HG03025 (cell line): ENCODE measurements at regions not wholly inside any gene's neighbourhood (a gene's known extent, or its start where the extent isn't known, plus 50 kb on each side); places are given as distances from the start of the nearest gene placed in this dataset.
"Not testable (repeated sequence)": the region's sequence is repeated elsewhere in the genome, so short reads cannot be mapped to it uniquely, and the experiment has no call there.

Experiments
- ATAC-seq: cut with Tn5 transposase; IDR thresholded peaks from one replicate; pipeline ENCODE4 v1.9.1; 2021; ENCODE audit warnings: mild to moderate bottlenecking, moderate library complexity; ENCODE audit not compliant: unreplicated experiment, low FRiP score

DNA sequence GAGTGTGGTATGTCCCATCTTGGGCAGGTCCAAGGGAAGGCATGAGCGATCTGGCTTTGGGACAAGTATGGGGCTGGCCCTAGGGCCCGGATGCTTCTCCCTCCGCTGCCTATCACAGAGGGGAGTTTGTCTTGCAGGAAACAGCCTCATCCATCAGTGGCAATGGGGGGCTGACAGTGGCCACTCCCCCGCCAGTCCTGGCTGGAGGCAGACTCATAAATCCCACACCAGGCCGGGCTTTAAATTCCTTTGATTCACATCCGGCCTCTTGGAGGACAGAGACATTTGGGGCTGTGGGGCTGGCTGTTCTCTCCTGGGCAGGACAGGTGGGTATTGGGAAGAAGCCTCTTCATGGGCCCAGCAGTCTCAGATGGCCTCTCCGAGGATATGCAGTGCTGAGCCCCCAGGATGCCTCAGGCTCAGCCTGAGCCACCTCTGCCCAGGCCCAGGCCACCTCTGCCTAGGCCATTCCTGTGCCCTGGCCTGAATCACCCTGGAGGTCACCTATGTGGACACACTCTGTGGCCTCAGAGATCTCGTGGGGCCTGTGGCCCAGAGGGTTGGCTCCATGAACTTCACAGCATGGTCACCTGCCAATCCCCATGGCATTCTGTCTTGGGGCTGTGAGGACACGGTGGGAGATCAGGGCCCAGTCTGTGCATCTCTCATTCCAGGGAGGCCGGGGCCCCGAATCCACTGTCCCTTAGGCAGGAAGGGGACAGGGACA lies 84.2 kb upstream of the GOLGA6L4 start:
- ATAC-seq, result no peak

DNA sequence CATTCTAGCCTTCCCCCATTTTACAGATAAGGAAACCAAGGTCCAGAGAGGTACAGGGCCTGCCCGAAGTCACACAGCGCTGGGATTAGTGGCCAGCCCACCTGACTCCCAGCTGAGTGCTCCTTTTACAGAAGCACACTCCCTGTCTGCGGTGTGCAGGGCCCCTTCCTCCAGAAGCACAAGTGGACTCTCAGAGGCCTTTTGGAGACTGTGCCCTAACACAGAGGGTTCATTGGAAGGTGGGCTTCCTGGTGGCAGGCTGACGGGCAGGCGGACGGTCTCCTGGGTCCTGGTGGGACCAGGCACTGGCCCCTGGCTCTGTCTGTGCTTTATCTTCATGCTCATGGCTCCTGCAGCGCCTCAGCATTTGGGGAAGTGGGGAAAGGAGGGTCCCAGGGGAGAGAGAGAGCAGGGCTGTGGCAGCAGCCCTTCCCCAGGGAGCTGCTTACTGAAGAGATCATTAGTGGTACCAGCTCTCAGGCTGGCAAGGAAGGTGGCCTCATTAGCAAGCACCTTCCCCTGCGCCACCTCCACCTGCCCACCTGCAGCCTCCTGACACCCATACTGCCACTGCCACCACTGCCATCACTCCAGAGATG lies 83.1 kb upstream of the GOLGA6L4 start:
- ATAC-seq, result not testable (repeated sequence)

DNA sequence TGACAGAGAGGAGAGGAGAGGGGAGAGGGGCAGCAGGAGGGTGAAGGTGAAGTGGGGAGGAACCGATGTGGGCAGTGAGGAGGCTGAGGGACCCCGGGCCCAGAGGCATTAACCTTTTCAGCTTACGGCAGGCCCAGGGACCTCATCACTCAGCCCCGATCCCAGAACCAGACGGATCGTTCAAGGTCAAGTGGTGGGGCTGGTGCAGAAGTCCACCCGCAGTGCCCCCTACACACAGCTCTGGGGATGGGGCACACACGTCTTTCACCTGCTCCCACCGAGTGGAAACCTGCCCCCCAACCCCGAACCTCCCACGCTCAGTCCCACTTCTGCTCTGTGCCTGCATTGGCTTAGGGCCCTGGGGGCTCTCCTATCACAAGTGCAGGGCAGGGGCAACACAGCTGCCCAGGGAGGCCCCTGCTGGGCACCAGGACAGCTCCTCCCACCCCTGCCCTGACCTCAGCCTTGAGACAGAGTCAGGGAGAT lies 81.9 kb upstream of the GOLGA6L4 start:
- not testable (repeated sequence) for ATAC-seq

DNA sequence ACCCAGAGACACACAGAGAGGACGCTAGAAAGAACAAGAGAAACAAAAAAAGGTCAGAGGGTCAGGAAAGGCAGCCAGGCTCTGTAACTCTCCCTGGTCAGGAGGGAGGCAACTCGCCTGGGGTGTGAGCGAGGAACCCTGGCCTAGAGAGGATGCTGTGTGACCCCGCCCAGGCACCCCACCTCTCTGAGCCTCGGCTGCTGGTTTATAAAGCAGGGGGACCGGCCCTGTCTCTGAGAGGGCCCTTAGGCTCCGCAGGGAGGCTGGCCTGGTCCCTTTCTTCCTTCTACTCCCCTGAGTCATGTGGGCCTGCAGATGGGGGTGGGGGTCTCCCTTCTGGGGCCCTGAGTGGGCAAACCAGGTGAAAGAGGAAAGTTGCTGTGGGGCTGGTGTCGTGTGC lies 81.3 kb upstream of the GOLGA6L4 start:
- ATAC-seq, result not testable (repeated sequence)

DNA sequence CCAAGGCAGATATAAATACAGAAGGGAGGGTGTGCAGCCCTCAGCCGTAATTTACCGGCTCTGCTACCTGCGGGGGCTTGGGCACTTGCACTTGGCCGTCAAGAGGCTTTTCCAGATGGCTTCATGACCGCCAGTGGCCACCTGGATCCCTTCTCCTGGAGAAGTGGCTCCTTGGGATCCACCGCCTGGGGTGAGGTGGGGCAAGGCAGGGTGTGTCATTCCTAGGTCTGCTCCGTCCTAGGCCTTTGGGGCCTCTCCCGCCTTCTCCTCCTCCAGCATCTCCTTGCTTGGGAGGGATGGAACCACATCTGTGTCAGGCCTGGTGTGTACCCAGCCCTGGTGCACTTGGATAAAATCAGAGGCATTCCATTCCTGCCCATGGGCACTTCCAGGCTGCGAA lies 80.8 kb upstream of the GOLGA6L4 start:
- not testable (repeated sequence) for ATAC-seq

DNA sequence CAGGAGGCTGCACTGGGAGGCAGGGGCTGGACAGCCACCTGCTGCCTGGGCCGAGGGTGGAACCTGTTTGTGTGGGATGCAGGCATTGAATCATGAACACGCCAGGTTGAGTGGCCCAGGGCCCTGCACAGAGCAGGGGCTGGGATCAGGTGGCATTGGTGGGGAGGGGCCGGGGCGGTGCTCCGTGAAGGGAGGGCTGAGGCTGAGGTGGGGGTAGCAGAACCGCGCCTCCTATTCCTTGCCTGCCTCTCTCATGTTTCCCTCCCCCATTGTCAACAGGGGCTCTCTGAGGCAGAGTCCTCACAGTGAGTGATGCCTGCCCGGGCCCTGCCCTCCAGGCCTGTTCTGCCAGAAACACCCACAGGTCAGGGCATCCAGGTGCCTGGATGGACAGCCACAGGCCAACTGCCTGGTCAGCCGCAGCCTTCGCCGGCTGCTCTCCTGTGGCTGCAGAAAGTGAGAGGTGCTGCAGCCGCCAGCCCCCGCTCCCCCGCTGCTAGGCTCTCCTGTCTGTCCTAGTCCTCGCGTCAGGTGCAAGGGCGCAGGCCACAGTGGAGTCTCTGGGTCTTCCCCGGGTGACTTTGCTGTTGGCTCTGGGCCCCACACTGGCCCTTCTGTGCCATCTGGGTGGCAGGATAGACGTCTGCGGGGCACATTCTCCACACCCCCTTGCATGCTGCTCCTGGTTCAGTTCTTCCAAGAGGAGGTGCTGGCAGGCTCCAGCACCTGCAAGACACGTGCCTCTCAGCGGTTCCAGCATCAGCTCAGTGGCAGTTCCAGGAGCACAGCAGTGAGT lies 79.6 kb upstream of the GOLGA6L4 start:
- ATAC-seq, result not testable (repeated sequence)

DNA sequence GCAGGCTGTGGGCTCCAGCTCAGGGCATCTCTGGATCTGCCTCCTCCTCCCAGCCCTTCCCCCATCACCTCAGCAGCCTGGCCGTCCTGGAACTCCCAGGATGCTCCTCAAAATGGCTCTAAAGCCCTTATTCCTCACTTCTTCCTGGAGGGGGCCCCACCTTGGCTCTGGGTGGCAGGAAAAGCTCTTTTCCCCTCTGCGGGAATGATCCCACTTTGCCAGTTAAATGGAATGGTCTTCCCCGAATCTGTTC lies 79.1 kb upstream of the GOLGA6L4 start:
- ATAC-seq, result not testable (repeated sequence)

DNA sequence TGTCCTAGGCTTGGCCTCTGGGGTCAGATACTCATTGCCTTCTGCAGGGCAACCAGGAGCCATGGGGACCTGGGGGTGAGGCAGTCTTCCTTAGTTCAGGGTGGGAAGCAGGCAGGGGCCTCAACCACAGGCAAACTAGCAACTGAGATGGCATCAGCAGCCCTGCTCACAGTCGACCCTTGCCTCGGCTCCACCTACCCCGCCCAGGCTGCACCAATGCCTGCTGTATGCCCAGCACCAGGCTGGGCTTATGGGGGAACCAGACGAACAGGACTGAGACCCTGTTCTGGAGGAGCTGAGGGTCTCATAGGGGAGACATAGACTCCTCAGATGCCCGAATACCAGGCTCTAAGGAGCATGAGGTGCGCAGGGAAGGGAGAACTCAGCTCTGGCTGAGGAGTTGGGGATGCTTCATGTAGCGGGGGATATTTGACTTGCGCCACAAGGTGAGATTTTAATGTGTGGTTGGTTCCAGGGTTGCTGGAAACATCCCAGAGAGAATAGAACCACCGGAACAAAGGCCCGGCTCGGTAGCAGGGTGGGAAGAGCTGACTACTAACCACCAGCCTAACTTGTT lies 78.4 kb upstream of the GOLGA6L4 start:
- ATAC-seq, result not testable (repeated sequence)

DNA sequence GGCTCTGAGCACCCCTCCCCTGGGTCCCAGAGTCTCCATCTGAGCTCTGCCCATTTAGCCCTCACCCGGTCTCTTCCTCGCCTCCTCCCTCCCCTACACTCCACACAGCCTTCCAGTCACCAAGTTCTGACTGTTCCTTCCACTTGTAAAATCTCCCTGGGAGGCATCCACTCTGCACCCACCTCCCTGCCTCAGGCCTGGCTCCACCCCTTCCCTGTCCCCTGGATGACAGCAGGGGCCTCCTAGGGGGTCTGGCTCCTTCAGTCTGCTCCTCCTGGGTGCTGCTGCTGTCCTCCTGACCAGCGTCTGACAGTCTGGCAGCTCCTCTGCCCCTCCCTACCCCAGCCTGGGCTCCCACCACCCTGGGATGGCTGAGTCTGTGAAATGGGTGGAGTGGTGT lies 77.7 kb upstream of the GOLGA6L4 start:
- not testable (repeated sequence) for ATAC-seq

DNA sequence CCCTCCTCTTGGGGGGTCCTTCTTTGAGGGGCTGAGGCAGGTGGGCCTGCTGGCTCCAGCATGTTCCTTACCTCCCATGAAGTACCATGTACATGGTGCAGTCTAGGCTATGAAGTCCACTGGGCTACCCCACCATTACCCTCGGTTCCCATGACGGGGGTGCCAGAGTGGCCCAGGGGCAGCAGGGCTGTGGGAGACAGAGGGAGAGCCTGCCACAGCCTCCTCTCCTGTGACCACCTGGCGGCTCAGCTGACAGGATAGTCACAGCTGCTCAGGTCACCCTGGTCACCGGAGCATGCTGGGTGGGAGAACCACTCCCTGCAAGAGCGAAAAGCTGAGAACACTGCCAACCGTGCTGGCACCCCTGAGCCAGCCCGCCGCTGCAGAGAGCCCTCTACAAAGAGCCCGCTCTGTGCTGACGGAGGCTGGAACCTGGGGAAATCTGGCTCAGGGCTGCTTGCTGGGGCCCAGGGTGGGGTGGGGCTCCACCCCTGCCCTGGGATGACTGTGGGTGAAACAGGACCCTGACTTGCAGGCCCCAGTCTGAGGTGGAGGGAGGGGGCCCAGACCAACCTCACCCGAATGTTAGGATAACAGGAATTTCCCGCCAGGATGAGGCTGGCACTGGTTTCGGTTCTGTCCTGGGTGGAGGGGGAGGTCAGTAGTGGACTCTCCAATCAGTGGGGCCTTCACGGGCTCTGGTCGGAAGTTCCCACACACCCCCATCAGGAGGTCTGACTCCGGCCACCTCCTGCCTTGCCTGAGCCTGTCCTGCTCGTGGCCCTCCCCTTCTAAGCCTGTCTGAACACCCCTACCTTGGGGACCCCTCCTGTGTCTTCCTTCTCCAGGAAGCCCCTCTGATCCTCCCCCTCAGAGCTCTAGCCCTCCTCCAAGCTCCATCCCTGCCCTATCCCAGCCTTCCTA lies 76.0 kb upstream of the GOLGA6L4 start:
- not testable (repeated sequence) for ATAC-seq

DNA sequence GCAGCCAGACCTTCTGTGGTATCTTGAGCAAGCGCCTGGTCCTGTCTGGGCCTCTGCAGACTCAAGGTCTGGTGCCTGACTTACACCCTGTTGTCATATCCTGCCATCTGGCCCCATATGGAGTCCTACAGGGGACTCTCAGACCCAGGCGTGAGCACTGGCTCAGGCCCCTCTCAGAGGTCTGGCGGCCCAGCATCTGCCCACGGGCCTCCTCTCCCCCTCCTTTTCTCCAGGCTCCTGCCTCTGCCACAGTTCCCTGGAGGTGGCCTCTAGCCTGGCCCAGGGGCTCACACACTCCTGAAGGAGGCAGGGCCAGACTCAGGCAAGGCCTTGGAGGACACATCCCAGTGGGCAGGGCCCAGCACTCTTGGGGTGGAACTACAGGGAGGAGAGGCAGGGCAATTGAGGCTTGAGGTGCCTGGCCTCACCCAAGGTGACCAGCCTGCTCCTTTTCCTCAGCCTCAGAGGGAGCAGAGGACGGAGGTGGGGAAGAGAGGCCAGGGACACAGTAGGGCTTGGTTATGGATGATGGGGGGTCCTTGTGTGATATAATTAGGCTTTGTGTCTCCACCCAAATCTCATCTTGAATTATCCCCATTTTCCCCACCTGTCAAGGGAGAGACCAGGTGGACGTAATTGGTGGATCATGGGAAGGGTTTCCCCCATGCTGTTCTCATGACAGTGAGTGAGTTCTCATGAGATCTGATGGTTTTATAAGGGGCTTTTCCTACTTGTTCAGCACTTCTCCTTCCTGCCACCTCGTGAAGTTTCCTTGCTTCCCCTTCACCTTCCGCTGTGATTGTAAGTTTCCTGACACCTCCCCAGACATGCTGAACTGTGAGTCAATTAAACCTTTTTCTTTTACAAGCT lies 70.9 kb upstream of the GOLGA6L4 start:
- ATAC-seq, result not testable (repeated sequence)

DNA sequence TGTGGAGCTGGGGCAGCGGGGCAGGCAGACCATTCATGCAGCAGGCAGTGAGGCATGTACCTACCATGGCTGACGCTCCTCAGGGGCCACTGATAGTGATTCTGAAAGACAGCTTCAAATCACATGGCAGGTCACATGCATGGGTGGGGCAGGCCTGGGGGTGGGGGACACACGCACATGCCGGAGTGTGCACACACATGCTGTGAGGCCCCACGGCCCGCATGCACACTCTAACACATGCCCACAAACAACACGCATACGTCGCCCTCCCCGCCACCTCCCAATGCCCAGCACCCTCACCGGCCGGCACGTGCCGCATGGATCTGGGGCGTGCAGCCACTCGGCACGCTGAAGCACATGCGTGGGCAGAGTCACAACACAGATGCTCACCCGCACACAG lies 65.5 kb upstream of the GOLGA6L4 start:
- ATAC-seq, result not testable (repeated sequence)

DNA sequence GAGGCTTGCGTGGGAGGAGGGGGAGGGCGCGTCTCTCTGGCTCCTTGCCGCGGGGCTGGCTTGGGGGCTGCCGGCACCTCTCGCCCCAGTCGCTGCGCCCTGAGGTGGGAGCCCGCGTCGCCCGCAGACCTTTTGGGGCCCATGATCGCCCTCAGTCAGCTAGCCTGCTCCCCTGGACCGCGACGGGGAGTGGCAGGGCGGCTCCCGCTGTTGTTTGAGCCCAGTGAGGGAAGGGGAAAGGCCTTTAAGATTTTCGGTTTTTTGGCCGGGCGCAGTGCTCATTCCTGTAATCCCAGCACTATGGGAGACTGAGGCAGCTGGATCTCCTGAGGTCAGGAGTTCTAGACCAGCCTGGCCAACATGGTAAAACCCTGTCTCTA lies 62.4 kb upstream of the GOLGA6L4 start:
- ATAC-seq, result not testable (repeated sequence)
